Lung (tissue), 11 donors: ENCODE measurements at regions not wholly inside any gene's neighbourhood (a gene's known extent, or its start where the extent isn't known, plus 50 kb on each side); places are given as distances from the start of the nearest gene placed in this dataset.
"Not testable (repeated sequence)": the region's sequence is repeated elsewhere in the genome, so short reads cannot be mapped to it uniquely, and the experiment has no call there.

ENCODE experiments used
- ATAC-seq: fragments of 200-7000 bp; cut with Tn5 transposase; one replicate; pipeline ENCODE4 v1.9.1; 2020; ENCODE audit warnings: moderate number of reproducible peaks; ENCODE audit not compliant: insufficient read depth, low FRiP score
- DNase-seq, 3 donors: peaks; one replicate each; pipeline ENCODE4 v3.0.0-alpha.2; 2013 to 2017
- H3K27ac ChIP-seq, 2 donors: one replicate each; pipeline ENCODE4 v1.5.1; 2013; ENCODE audit warnings: mild to moderate bottlenecking in 2 of 2, moderate library complexity in 2 of 2, control low read depth in 1 of 2, inconsistent platforms in 1 of 2, low read depth in 1 of 2, low read length in 1 of 2
- H3K27me3 ChIP-seq, 3 donors: one replicate each; pipeline ENCODE4 v1.5.1; 2013; ENCODE audit warnings: low read length in 2 of 3; ENCODE audit not compliant: control insufficient read depth in 3 of 3, insufficient read depth in 3 of 3
- H3K36me3 ChIP-seq, 4 donors: one replicate each; pipeline ENCODE4 v1.5.1; 2013; ENCODE audit warnings: low read length in 4 of 4, mild to moderate bottlenecking in 1 of 4, moderate library complexity in 1 of 4; ENCODE audit not compliant: control insufficient read depth in 4 of 4, insufficient read depth in 4 of 4
- H3K4me1 ChIP-seq, 5 donors: one replicate each; pipeline ENCODE4 v1.5.1; 2013; ENCODE audit warnings: low read length in 5 of 5, mild to moderate bottlenecking in 2 of 5, moderate library complexity in 1 of 5; ENCODE audit not compliant: control insufficient read depth in 5 of 5, insufficient read depth in 5 of 5
- H3K4me3 ChIP-seq: one replicate; pipeline ENCODE4 v1.5.1; 2013; ENCODE audit warnings: mild to moderate bottlenecking, control low read depth, moderate library complexity
- H3K9ac ChIP-seq, 2 donors: one replicate each; pipeline ENCODE4 v1.5.1; 2013; ENCODE audit warnings: low read length in 2 of 2, control low read depth in 1 of 2; ENCODE audit not compliant: insufficient read depth in 1 of 2
- H3K9me3 ChIP-seq, 4 donors: one replicate each; pipeline ENCODE4 v1.5.1; 2013; ENCODE audit warnings: low read length in 3 of 4, mild to moderate bottlenecking in 1 of 4, moderate library complexity in 1 of 4; ENCODE audit not compliant: control insufficient read depth in 4 of 4, insufficient read depth in 3 of 4
- WGBS, 2 donors: extraction: QIAGEN DNeasy Blood & Tissue Kit; methylation state at CpG; one replicate each; pipeline ENCODE4 v1.1.7; 2013; 5-methylcytosine and 5-hydroxymethylcytosine counted together
- TF ChIP-seq, protein P1 (sequence below): IDR thresholded peaks from 2 replicates; pipeline ENCODE4 v1.5.1; 2012; ENCODE audit warnings: mild to moderate bottlenecking; ENCODE audit errors: control extremely low read depth, extremely low read depth
- donor health status: control.
- donor health status: control.
- donor health status: Bipolar disorder and iron deficiency.
- donor health status: healthy.
- donor health status: DM: yes; HTN: yes; CAD: no.

GRCh38 chr5:63011158-63011557, 432.5 kb downstream of the LRRC70 start:
- DNase-seq (no peak), ATAC-seq (no peak)
- Histone ChIP-seq H3K36me3 (no peaks in the 10 kb centered on the region), H3K9me3 (peaks cover 0 to 9% (median 3%) of the 10 kb centered on the region in 4 donors), H3K4me3 (no peak overlapping the region), H3K27me3 (no peaks in the 10 kb centered on the region), H3K9ac (no peak overlapping the region), H3K4me1 (no peaks in the 10 kb centered on the region), H3K27ac (no peak overlapping the region)
- TF ChIP-seq, protein P1, sequence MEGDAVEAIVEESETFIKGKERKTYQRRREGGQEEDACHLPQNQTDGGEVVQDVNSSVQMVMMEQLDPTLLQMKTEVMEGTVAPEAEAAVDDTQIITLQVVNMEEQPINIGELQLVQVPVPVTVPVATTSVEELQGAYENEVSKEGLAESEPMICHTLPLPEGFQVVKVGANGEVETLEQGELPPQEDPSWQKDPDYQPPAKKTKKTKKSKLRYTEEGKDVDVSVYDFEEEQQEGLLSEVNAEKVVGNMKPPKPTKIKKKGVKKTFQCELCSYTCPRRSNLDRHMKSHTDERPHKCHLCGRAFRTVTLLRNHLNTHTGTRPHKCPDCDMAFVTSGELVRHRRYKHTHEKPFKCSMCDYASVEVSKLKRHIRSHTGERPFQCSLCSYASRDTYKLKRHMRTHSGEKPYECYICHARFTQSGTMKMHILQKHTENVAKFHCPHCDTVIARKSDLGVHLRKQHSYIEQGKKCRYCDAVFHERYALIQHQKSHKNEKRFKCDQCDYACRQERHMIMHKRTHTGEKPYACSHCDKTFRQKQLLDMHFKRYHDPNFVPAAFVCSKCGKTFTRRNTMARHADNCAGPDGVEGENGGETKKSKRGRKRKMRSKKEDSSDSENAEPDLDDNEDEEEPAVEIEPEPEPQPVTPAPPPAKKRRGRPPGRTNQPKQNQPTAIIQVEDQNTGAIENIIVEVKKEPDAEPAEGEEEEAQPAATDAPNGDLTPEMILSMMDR = no peak
- 64 to 74% methylated on average over 1 of the region's 1 CpG for WGBS, 2 donors

DNA sequence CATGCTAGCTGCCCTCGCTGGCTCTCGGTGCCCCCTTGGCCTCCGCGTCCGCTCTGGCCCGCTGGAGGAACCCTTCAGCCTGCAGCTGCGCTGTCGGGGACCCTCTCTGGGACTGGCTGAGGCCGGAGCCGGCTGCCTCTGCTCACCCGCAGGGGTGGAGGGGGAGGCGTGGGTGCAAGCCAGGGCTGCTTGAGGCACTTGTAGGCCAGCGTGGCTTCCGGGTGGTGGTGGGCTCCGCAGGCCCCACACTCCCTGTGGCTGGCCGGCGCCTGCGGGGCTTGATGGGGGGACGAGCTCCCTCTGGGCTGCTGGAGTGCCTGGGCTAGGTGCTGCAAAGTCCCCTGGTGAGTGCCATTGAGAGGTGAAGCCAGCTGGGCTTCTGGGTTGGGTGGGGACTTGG, 429.6 kb downstream of the LRRC70 start:
- DNase-seq (no peak), ATAC-seq (no peak)
- Histone ChIP-seq H3K36me3 (no peaks in the 10 kb centered on the region), H3K27ac (no peak overlapping the region), H3K4me3 (no peak overlapping the region), H3K9ac (no peak overlapping the region), H3K27me3 (no peaks in the 10 kb centered on the region), H3K4me1 (no peaks in the 10 kb centered on the region), H3K9me3 (peaks cover 0 to 9% (median 3%) of the 10 kb centered on the region in 4 donors)
- WGBS, 2 donors = 90 to 95% methylated on average over 19 of the region's 19 CpGs
- TF ChIP-seq, protein P1 = no peak

- DNase-seq, H3K27ac ChIP-seq, H3K27me3 ChIP-seq, ATAC-seq, H3K4me1 ChIP-seq, H3K4me3 ChIP-seq, H3K9me3 ChIP-seq, H3K36me3 ChIP-seq, H3K9ac ChIP-seq: not testable (repeated sequence)
- 74 to 79% methylated on average over 1 of the region's 1 CpG for WGBS, 2 donors
These were observed 416.2 kb downstream of the LRRC70 start for GRCh38 chr5:62994842-62995241.

- no peak overlapping the region for H3K27ac ChIP-seq
- no peaks in the 10 kb centered on the region for H3K4me1 ChIP-seq
- no peaks in the 10 kb centered on the region for H3K27me3 ChIP-seq
- TF ChIP-seq, protein P1 = no peak
- no peak for DNase-seq
- ATAC-seq = no peak
- no peaks in the 10 kb centered on the region for H3K36me3 ChIP-seq
- 85 to 86% methylated on average over 1 of the region's 1 CpG for WGBS, 2 donors
- no peak overlapping the region for H3K4me3 ChIP-seq
- peaks cover 0 to 7% (median 1%) of the 10 kb centered on the region in 4 donors for H3K9me3 ChIP-seq
- no peak overlapping the region for H3K9ac ChIP-seq
These were observed 407.1 kb downstream of the LRRC70 start for GRCh38 chr5:62985749-62986148.
